Left lobe of liver (tissue), 2 donors: ENCODE measurements at regions not wholly inside any gene's neighbourhood (a gene's known extent, or its start where the extent isn't known, plus 50 kb on each side); places are given as distances from the start of the nearest gene placed in this dataset.

ENCODE experiments used
- ATAC-seq: fragments of 200-7000 bp; cut with Tn5 transposase; one replicate; pipeline ENCODE4 v1.9.1; 2020; ENCODE audit warnings: mild to moderate bottlenecking, moderate library complexity
- DNase-seq: peaks from one replicate; pipeline ENCODE4 v3.0.0-alpha.2; 2020; ENCODE audit warnings: low spot score
- donor health status: DM: no; HTN: no; CAD: no; lungs with moderate emphysema.
- donor health status: DM: no; HTN: yes; CAD: no.

- no peak for ATAC-seq
- DNase-seq: no peak
Measured at GRCh38 chr6:37557645-37558114, 58.0 kb upstream of the CCDC167 start.

DNA sequence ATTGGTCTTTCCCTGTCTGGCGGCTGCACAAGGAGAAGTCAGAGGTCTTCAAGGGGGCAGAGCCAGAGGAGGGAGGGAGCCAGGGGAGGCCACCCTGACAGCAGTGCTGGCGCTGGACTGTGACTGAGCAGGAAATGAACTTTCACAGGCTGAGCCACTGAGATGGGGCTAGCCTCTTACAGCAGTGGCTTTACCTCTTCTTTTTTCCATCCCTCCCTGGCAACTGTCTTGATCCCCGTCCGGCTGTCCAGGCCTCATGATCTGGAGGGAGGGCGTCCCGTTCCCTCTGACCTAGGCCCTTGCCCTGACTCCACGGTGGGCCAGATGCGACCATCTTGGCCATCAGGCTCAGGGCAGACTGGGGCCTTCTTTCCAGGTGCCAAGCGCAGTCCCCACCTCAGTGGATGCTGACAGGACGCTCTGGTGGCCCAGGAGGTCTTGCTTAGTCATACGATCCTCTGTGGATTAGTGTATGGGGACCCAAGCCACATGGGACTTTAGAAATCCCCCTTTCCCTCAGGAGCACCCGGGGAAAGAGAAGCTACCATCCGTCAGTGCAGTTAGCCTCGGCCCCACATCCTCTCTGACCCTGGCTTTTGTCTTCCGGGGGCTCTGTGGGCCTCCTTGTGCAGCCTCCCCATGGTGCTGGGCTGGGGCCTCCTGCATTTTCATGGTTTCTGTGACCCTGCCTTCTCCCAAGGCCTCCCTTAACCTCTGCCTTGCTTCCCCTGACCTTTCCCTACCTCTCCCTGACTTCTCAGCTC lies 57.4 kb upstream of the CCDC167 start:
- DNase-seq (no peak), ATAC-seq (no peak)

GRCh38 chr6:37555040-37555781 lies 55.5 kb upstream of the CCDC167 start:
- no peak for DNase-seq
- ATAC-seq: no peak

DNA sequence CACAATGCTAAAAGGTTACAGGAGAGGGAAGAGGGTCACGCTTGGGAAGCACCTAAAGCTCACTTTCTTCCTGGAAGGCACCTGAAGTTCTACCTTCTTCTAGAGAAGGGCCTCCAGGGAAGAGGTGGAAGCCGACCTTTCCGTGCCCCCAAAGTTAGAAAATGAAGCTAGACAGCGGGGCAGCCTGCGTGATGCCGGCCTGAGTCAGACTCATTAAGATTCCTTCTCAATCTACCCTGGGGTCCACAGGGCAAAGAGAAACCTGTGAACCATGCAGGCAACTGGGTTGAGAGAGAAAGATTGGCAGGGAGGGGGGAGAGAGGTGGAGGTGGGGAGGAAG lies 54.8 kb upstream of the CCDC167 start:
- DNase-seq (no peak), ATAC-seq (no peak)

DNA sequence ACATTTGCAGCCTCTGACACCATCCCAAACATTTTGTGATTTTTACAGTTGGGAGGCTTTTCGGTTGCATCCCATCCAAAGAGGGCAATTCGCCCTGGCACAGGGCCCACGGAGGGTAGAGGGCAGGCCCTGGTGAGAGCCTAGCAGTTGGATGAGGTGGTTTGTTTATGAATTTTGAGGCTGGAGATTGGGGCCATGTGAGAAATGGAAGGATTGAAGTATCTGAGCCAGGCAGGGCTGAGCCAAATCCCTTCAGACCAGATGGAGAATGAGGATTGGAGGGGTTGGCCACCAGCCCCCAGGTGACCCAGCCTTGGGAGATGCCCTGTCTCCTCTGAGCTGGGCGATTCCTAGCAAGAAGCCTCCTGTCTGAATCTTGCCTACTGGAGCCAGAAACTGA lies 52.6 kb upstream of the CCDC167 start:
- DNase-seq (no peak), ATAC-seq (no peak)

DNA sequence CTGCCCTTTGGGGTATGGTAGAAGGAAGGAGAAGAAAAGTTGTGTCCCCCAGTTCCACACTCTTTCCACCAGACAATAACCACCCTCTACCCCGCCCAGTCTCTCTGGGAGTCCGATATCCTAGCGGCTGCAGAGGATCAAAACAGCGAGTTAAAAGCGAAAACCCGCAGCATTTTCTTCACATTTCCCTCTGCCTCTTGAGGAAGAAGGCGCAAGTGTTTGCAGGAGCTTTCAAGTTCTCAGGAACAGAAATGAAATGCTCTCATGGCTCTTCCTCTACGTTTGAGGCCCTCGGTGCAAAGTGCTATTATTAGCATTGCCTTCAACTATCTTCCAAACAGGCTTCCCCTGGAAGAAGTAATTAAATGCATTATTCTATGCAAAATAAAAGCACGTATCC lies 52.2 kb upstream of the CCDC167 start:
- DNase-seq: no peak
- ATAC-seq: no peak

DNA sequence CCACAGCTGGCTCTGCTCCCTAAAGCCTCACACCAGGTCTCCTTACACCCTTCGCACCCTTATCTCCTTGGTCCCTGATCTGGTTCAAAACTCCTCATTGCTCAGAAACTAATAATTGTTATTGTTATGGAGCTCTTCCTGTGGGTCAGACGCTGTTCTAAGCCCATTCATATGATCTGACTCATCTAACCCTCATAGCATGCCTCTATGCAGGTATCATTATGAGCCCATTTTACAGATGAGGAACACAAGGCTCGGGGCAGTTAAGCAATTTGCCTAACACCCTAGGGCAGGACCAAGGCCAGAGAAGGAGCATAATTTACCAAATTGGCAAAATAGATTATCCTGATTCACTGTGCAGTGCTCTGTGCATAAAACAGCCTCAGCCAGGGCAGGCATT lies 51.8 kb upstream of the CCDC167 start:
- ATAC-seq (no peak), DNase-seq (no peak)

- no peak for DNase-seq
- no peak for ATAC-seq
Measured at GRCh38 chr6:37551002-37551401, 51.3 kb upstream of the CCDC167 start.

GRCh38 chr6:37550191-37550831 lies 50.6 kb upstream of the CCDC167 start:
- DNase-seq (no peak), ATAC-seq (no peak)

GRCh38 chr6:37549558-37549957 lies 49.9 kb upstream of the CCDC167 start:
- DNase-seq (no peak), ATAC-seq (no peak)
